ENCODE measurements at regions not wholly inside any gene's neighbourhood (a gene's known extent, or its start where the extent isn't known, plus 50 kb on each side); places are given as distances from the start of the nearest gene placed in this dataset.

DNA sequence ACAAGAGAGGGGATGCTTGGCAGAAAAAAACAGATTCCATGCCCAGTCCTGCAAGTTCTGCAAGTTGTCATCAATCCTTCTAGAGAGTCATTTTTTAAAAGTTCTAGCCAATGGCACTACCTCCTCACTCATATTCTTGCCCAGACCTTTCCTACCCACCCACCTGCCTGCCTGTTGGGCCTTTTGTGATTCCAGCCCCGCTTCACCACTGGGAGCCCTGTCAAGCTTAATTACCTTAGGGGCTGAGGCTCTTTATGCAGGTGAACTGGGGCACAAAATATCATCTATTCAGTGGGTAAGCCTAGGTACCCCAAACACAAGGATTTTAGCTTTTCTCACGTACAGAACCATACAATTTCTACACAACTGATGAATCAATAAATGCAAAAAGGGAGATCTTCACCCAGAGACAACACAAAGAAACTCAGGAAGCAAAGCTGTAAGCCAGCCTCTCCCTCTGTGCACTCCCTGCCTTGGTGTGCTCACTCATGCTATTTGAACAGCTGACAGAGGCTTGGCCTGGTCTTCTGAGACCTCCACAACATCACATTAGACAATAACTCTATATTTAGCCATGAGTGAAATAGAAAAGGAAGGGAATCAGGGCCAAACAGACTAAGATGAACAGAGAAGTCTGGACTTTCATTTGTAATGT is 222.6 kb downstream of the HTR7 start:
- TF ChIP-seq, protein P1, sequence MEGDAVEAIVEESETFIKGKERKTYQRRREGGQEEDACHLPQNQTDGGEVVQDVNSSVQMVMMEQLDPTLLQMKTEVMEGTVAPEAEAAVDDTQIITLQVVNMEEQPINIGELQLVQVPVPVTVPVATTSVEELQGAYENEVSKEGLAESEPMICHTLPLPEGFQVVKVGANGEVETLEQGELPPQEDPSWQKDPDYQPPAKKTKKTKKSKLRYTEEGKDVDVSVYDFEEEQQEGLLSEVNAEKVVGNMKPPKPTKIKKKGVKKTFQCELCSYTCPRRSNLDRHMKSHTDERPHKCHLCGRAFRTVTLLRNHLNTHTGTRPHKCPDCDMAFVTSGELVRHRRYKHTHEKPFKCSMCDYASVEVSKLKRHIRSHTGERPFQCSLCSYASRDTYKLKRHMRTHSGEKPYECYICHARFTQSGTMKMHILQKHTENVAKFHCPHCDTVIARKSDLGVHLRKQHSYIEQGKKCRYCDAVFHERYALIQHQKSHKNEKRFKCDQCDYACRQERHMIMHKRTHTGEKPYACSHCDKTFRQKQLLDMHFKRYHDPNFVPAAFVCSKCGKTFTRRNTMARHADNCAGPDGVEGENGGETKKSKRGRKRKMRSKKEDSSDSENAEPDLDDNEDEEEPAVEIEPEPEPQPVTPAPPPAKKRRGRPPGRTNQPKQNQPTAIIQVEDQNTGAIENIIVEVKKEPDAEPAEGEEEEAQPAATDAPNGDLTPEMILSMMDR (IDR thresholded peaks at IDR 0.05; ENCODE audit: low read depth, low read length) = no peak
- no peak for DNase-seq (ENCODE audit: low read depth in 2 of 2)
- no peak overlapping the region for H3K4me3 ChIP-seq (replicated peaks in 1 of 2; ENCODE audit: low read depth in 2 of 2, low read length in 2 of 2)

DNA sequence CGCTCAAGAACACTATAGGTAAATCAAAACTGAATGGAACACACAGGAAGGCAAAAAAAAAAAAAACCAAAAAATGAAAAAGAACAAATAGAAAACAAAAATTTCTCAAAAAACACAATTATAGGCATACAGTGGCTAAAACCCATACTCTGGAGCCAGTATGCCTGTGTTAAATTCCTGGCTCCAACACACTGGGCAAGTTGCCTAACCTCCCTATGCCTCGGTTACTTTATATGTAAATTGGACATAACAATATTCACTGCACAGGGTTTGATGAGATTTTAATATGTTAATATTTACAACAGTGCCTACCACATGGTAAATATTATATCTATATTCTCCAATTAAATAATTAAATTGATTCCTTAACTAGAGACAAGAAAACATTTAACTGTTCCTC is 217.1 kb downstream of the HTR7 start:
- DNase-seq (ENCODE audit: low read depth in 2 of 2) = no peak
- no peak overlapping the region for H3K4me3 ChIP-seq (replicated peaks in 1 of 2; ENCODE audit: low read depth in 2 of 2, low read length in 2 of 2)
- TF ChIP-seq, protein P1 (IDR thresholded peaks at IDR 0.05; ENCODE audit: low read depth, low read length) = no peak

DNA sequence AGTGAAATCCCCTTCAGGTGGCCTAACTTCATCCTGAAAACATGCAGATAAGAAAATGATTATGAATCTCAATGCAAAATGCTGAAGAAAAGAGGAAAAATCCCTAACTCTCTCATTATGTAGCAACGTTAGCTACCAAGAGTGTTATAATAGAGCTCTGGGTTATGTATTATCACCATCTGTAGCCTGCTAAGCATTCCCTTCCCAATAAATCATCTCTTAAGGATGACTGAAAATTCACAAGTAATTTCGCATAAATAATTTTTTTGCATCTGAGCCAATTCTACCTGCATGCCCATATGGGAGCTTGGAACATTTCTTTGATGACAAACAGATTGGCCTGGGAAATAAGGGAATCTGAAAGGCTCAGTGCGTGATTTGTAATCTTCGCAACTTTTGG is 216.1 kb downstream of the HTR7 start:
- TF ChIP-seq, protein P1 (IDR thresholded peaks at IDR 0.05; ENCODE audit: low read depth, low read length) = no peak
- H3K4me3 ChIP-seq (replicated peaks in 1 of 2; ENCODE audit: low read depth in 2 of 2, low read length in 2 of 2) = no peak overlapping the region
- no peak for DNase-seq (ENCODE audit: low read depth in 2 of 2)

- TF ChIP-seq, protein P1 (IDR thresholded peaks at IDR 0.05; ENCODE audit: low read depth, low read length) = no peak
- peak; percentile 60 to 69 for DNase-seq (ENCODE audit: low read depth in 2 of 2)
- no peak overlapping the region for H3K4me3 ChIP-seq (replicated peaks in 1 of 2; ENCODE audit: low read depth in 2 of 2, low read length in 2 of 2)
Measured at GRCh38 chr10:90642136-90642535, 215.7 kb downstream of the HTR7 start.

DNA sequence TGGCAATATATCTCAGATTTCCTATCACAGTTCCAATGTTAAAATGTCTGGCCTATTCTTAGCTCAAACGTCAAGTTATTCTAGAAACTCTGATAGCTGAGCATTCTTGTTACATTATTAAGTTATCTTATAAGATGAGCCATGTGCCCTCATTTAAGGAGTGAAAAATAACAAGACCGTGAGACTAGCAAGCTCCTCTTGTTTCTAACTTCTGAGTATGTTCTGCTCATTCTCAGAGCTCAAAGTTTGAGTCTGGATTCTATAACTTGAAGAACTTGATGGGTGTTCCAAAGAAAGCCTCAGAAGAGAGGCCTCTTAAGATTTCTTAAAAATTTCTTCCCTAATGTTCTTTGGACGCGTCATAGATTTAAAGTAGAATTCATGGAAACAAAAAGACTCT is 215.2 kb downstream of the HTR7 start:
- peak in 1 of 2 donors; percentile 44 for DNase-seq (ENCODE audit: low read depth in 2 of 2)
- TF ChIP-seq, protein P1 (IDR thresholded peaks at IDR 0.05; ENCODE audit: low read depth, low read length) = no peak

DNA sequence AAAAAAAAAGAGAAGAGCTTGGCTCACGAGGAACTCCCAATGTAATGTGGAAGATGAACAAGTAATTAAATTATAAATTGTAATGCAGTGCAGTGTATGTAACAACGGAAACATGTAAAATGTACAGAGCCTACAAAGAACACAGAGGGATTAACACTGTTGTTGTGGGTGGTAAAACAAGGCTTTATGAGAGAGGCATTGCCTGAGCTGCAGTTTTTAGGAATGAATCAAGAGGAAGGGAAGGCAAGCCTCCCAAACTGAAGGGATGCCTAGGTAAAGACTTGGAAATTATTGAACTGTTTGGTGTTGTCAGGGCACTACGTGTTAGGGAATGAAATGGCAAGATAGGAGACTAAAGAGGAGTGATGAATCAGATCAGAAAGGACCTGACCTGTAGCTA is 213.7 kb downstream of the HTR7 start:
- DNase-seq (ENCODE audit: low read depth in 2 of 2) = peak; percentile 45 to 74
- H3K4me3 ChIP-seq (replicated peaks in 1 of 2; ENCODE audit: low read depth in 2 of 2, low read length in 2 of 2) = no peak overlapping the region
- TF ChIP-seq, protein P1 (IDR thresholded peaks at IDR 0.05; ENCODE audit: low read depth, low read length) = no peak

More for the DNA sequence above, 215.2 kb downstream of the HTR7 start:
- H3K4me3 ChIP-seq (replicated peaks in 1 of 2; ENCODE audit: low read depth in 2 of 2, low read length in 2 of 2) = no peak overlapping the region

GRCh38 chr10:90650858-90651257 is 207.0 kb downstream of the HTR7 start:
- H3K4me3 ChIP-seq (replicated peaks in 1 of 2; ENCODE audit: low read depth in 2 of 2, low read length in 2 of 2) = no peak overlapping the region
- TF ChIP-seq, protein P1 (IDR thresholded peaks at IDR 0.05; ENCODE audit: low read depth, low read length) = no peak
- peak in 1 of 2 donors; percentile 19 for DNase-seq (ENCODE audit: low read depth in 2 of 2)
